Lung (tissue), 11 donors: ENCODE measurements at regions not wholly inside any gene's neighbourhood (a gene's known extent, or its start where the extent isn't known, plus 50 kb on each side); places are given as distances from the start of the nearest gene placed in this dataset.

Experiments
- ATAC-seq: fragments of 200-7000 bp; cut with Tn5 transposase; one replicate; pipeline ENCODE4 v1.9.1; 2020; ENCODE audit warnings: moderate number of reproducible peaks; ENCODE audit not compliant: insufficient read depth, low FRiP score
- DNase-seq, 3 donors: peaks; one replicate each; pipeline ENCODE4 v3.0.0-alpha.2; 2013 to 2017
- H3K27ac ChIP-seq, 2 donors: one replicate each; pipeline ENCODE4 v1.5.1; 2013; ENCODE audit warnings: mild to moderate bottlenecking in 2 of 2, moderate library complexity in 2 of 2, control low read depth in 1 of 2, inconsistent platforms in 1 of 2, low read depth in 1 of 2, low read length in 1 of 2
- H3K27me3 ChIP-seq, 3 donors: one replicate each; pipeline ENCODE4 v1.5.1; 2013; ENCODE audit warnings: low read length in 2 of 3; ENCODE audit not compliant: control insufficient read depth in 3 of 3, insufficient read depth in 3 of 3
- H3K36me3 ChIP-seq, 4 donors: one replicate each; pipeline ENCODE4 v1.5.1; 2013; ENCODE audit warnings: low read length in 4 of 4, mild to moderate bottlenecking in 1 of 4, moderate library complexity in 1 of 4; ENCODE audit not compliant: control insufficient read depth in 4 of 4, insufficient read depth in 4 of 4
- H3K4me1 ChIP-seq, 5 donors: one replicate each; pipeline ENCODE4 v1.5.1; 2013; ENCODE audit warnings: low read length in 5 of 5, mild to moderate bottlenecking in 2 of 5, moderate library complexity in 1 of 5; ENCODE audit not compliant: control insufficient read depth in 5 of 5, insufficient read depth in 5 of 5
- H3K4me3 ChIP-seq: one replicate; pipeline ENCODE4 v1.5.1; 2013; ENCODE audit warnings: mild to moderate bottlenecking, control low read depth, moderate library complexity
- H3K9ac ChIP-seq, 2 donors: one replicate each; pipeline ENCODE4 v1.5.1; 2013; ENCODE audit warnings: low read length in 2 of 2, control low read depth in 1 of 2; ENCODE audit not compliant: insufficient read depth in 1 of 2
- H3K9me3 ChIP-seq, 4 donors: one replicate each; pipeline ENCODE4 v1.5.1; 2013; ENCODE audit warnings: low read length in 3 of 4, mild to moderate bottlenecking in 1 of 4, moderate library complexity in 1 of 4; ENCODE audit not compliant: control insufficient read depth in 4 of 4, insufficient read depth in 3 of 4
- WGBS, 2 donors: extraction: QIAGEN DNeasy Blood & Tissue Kit; methylation state at CpG; one replicate each; pipeline ENCODE4 v1.1.7; 2013; 5-methylcytosine and 5-hydroxymethylcytosine counted together
- TF ChIP-seq, protein P1 (sequence below): IDR thresholded peaks from 2 replicates; pipeline ENCODE4 v1.5.1; 2012; ENCODE audit warnings: mild to moderate bottlenecking; ENCODE audit errors: control extremely low read depth, extremely low read depth
- donor health status: control.
- donor health status: control.
- donor health status: Bipolar disorder and iron deficiency.
- donor health status: healthy.
- donor health status: DM: yes; HTN: yes; CAD: no.

DNA sequence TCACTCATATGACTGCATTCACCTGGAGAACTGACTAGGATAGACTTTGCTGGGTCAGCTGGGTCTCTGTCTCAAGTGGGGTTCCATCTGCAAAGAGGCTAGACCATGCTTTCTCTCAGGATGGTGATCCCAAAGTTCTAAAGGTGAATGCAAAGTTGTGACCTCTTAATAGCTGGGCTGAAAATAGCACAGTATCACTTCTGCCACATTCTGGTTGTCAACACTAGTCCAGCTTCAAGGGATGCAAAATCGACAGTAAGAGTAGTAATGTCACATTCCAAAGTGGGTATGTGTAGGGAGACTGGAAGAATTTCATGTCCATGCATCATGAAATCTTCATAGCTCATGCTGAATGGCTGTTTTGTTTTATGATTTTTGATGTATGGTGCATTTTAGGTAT, 414.6 kb downstream of the PCDH7 start:
- DNase-seq: no peak
- H3K4me1 ChIP-seq: no peaks in the 10 kb centered on the region
- H3K27ac ChIP-seq: peak overlapping the region in 1 of 2 donors; percentile 23
- WGBS, 2 donors: 49 to 63% methylated on average over 1 of the region's 1 CpG
- TF ChIP-seq, protein P1, sequence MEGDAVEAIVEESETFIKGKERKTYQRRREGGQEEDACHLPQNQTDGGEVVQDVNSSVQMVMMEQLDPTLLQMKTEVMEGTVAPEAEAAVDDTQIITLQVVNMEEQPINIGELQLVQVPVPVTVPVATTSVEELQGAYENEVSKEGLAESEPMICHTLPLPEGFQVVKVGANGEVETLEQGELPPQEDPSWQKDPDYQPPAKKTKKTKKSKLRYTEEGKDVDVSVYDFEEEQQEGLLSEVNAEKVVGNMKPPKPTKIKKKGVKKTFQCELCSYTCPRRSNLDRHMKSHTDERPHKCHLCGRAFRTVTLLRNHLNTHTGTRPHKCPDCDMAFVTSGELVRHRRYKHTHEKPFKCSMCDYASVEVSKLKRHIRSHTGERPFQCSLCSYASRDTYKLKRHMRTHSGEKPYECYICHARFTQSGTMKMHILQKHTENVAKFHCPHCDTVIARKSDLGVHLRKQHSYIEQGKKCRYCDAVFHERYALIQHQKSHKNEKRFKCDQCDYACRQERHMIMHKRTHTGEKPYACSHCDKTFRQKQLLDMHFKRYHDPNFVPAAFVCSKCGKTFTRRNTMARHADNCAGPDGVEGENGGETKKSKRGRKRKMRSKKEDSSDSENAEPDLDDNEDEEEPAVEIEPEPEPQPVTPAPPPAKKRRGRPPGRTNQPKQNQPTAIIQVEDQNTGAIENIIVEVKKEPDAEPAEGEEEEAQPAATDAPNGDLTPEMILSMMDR: no peak
- no peak overlapping the region for H3K9ac ChIP-seq
- no peaks in the 10 kb centered on the region for H3K27me3 ChIP-seq
- H3K9me3 ChIP-seq: no peaks in the 10 kb centered on the region
- no peak for ATAC-seq
- H3K4me3 ChIP-seq: no peak overlapping the region
- no peaks in the 10 kb centered on the region for H3K36me3 ChIP-seq

DNA sequence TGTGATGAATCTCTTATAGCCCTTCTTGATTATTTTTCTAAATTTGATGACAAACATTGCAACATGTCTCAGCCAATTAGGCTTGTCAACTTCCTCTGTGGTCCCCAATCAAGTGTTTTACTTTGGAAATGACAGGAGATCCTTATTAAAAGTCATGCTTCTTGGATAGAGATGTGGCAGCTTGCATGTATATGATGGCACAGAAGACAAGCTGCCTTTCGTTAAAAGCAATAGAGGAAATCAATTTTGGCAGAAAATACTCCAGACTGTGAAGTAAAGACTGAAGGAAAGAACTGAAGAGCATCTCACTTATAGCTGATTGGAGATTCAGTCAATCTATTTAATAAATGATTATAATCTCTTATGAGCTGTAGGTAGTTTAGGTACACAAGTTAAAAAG, 419.6 kb downstream of the PCDH7 start:
- Histone ChIP-seq H3K27me3 (no peaks in the 10 kb centered on the region), H3K9ac (no peak overlapping the region), H3K4me1 (no peaks in the 10 kb centered on the region), H3K36me3 (peaks cover 0 to 9% (median 7%) of the 10 kb centered on the region in 4 donors), H3K9me3 (no peaks in the 10 kb centered on the region), H3K4me3 (no peak overlapping the region), H3K27ac (no peak overlapping the region)
- WGBS, 2 donors: 60 to 71% methylated on average over 1 of the region's 1 CpG
- ATAC-seq (no peak), DNase-seq (no peak)
- TF ChIP-seq, protein P1: no peak

DNA sequence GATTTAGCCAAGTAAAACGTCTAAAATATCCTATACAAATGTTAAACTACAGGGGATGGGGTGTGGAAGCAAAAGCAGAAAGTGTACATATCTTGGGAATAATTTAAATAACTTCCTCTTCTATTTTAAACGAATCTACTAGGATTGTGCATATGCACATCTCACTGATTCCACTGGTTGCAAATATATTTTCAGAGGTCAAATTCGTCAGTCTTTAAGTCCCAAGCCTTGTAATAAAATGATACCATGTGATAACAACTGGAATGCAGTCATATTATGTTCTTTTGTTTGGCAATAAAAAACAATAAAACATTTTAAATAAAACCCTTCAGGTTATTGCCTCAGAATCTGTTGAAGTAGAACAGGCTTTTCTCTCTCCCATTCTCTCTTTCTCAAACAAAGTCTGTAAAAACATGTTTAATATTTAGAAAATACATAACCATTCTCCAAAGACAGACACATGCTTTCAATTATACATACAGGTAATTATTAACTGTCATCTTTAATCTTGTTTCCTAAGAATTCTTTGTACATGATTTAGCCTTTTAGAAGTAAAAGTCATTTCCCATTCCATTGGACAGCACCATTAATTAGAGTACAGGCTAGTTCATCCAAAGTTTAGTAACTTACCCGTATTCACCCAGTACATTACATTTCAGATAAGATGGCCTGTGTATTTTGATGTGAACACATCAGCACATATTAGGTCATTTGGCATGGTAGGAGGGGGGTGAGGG, 421.1 kb downstream of the PCDH7 start:
- H3K9me3 ChIP-seq: no peaks in the 10 kb centered on the region
- no peak for ATAC-seq
- TF ChIP-seq, protein P1: no peak

DNA sequence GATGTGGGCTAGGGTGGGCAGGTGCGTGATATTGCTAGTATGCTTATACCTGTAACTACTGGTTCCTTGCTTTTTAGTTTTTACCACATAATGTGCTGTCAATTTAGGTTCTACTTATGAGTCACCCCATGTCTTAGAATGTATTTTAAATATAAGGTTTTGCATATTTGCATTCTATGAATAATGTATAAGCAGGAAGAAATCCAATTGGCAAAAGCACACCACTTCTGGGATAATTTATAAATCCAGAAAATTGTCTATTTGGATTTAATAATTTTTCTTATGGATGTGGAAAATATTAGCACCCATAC, 421.6 kb downstream of the PCDH7 start:
- no peak overlapping the region for H3K9ac ChIP-seq
- H3K27me3 ChIP-seq: no peaks in the 10 kb centered on the region
- WGBS, 2 donors: 91 to 94% methylated on average over 1 of the region's 1 CpG
- H3K4me3 ChIP-seq: no peak overlapping the region
- peaks cover 0 to 9% (median 7%) of the 10 kb centered on the region in 4 donors for H3K36me3 ChIP-seq
- no peak for DNase-seq
- H3K27ac ChIP-seq: no peak overlapping the region
- no peaks in the 10 kb centered on the region for H3K9me3 ChIP-seq
- ATAC-seq: no peak
- H3K4me1 ChIP-seq: no peaks in the 10 kb centered on the region
- TF ChIP-seq, protein P1: no peak

More for the DNA sequence above, 421.1 kb downstream of the PCDH7 start:
- WGBS, 2 donors: 59 to 67% methylated on average over 4 of the region's 4 CpGs
- Histone ChIP-seq H3K4me3 (no peak overlapping the region), H3K4me1 (no peaks in the 10 kb centered on the region), H3K9ac (no peak overlapping the region), H3K36me3 (peaks cover 0 to 9% (median 7%) of the 10 kb centered on the region in 4 donors), H3K27me3 (no peaks in the 10 kb centered on the region), H3K27ac (no peak overlapping the region)
- DNase-seq: peak in 1 of 3 donors; percentile 7
